ENCODE measurements at regions not wholly inside any gene's neighbourhood (a gene's known extent, or its start where the extent isn't known, plus 50 kb on each side); places are given as distances from the start of the nearest gene placed in this dataset.

DNA sequence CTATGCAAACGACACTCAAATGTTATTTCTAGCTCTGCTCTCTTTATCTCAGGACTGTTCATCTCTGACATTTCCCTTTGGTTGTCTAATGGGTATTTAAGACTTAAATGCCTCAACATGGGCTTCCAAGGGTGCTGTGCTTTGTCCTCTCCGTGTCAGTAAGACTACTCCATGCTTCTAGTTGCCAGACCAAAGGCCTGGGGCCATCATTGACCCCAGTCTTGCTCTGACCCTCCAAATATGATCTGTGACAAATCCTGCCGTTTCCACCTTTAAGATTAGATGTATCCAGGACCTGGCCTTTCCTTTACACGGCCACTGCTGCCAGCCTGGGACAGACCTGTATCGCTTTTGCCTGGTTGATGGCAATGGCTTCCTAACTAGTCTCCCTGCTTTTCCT is 126.3 kb upstream of the DYRK2 start:
- TF ChIP-seq, protein P1, sequence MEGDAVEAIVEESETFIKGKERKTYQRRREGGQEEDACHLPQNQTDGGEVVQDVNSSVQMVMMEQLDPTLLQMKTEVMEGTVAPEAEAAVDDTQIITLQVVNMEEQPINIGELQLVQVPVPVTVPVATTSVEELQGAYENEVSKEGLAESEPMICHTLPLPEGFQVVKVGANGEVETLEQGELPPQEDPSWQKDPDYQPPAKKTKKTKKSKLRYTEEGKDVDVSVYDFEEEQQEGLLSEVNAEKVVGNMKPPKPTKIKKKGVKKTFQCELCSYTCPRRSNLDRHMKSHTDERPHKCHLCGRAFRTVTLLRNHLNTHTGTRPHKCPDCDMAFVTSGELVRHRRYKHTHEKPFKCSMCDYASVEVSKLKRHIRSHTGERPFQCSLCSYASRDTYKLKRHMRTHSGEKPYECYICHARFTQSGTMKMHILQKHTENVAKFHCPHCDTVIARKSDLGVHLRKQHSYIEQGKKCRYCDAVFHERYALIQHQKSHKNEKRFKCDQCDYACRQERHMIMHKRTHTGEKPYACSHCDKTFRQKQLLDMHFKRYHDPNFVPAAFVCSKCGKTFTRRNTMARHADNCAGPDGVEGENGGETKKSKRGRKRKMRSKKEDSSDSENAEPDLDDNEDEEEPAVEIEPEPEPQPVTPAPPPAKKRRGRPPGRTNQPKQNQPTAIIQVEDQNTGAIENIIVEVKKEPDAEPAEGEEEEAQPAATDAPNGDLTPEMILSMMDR (IDR thresholded peaks at IDR 0.05): no peak

DNA sequence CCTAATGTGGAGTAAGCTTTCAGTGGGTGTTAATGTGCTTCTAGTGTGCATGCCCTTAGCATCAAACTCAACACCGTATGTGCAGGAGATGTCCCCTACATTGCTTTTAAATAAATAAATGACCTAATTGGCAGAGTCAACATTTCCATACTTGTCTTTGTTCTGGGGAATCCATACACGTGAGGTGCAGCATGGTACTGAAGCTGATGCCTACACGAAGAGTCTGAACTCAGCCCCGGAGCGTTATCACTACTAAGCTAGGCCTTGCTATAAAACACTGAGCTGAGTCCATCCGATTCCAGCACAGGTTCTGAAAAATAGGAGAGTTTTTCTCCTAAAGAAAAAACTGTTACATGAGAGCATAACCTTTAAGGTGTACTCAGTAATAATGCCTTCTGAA is 125.0 kb upstream of the DYRK2 start:
- TF ChIP-seq, protein P1 (IDR thresholded peaks at IDR 0.05): no peak

DNA sequence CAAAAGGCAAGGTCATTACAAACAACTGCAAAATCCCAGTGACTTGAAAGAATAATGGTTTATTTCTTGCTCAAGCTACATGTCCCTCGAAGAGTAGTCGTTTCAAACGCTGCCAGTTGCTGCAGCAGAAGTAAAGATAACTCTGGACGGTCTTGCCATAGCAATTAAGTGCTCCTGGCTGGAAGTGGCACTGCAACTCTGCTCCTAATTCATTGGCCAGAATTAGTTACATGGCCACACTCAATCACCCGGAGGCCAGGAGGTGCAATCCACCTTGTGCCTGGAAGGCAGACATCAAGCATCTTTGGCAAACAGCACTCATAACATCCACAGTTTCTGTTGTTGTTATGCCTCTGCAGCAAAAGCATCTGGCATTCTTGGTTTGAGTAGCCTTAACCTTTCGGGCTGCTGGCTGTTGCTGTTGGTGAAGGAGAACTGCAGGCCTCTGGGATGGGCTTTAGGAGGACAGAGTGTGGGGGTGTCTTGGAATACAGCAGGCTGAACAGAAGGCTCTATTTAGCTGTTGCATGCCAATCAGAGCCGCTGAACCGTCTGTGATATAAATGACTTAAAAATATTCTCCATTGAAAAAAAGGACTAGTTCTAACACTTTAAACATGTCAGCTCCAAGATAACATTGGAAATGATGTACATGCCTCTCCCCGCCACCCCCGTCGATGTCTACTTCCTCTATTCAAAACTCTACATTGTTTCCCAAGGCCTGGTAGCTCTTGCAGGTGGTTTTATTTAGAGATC is 123.5 kb upstream of the DYRK2 start:
- TF ChIP-seq, protein P1 (IDR thresholded peaks at IDR 0.05): no peak

DNA sequence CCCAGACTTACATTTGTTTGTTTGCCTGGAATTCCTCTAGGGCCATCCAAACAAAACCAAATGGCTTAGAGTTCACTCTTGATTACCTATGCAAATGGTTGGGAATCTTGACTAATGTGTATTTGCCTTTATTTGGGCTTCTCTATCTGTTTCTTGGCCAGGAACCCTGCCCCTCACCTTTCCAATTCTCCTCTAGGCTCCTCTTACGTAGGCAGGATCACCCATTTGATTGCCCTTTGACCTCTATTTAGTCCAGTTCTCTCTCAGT is 123.0 kb upstream of the DYRK2 start:
- TF ChIP-seq, protein P1 (IDR thresholded peaks at IDR 0.05): no peak

DNA sequence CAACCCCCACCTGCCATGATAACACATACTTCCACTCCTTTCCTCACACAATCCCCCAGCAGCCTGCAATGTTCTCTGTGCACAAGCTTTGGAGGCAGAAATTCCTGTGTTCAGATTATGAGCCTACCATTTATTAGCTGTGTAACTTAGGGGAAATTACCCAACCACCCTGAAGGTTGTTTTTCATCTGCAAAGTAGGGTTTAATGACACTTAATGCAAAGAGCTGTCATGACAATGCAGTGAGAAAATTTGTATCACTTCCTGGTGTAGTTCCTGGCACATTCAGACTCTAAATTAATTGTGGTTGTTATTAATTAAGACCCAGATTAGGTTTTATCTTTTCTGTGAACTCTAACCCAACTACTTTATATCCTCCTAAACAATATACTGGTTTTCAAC is 122.4 kb upstream of the DYRK2 start:
- TF ChIP-seq, protein P1 (IDR thresholded peaks at IDR 0.05): no peak

DNA sequence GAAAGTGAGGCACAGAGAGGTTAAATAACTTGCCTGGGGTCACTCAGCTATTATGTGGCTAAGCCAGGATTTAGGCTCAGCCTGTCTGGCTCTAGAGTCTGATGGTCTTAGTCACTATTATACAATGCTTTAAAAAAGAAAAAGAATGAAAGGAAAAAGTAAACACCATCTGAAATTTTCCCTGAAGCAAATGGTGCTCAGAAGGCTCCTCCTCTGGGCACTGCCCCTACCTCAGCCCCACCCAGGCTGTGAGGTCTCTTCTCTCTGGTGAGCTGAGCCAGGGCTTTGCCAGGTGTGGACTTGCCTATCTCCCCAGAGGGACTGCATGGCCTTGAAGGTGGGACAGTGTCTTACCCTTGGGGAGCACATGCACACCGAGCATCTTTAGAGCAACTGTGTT is 117.5 kb upstream of the DYRK2 start:
- TF ChIP-seq, protein P1 (IDR thresholded peaks at IDR 0.05): no peak

DNA sequence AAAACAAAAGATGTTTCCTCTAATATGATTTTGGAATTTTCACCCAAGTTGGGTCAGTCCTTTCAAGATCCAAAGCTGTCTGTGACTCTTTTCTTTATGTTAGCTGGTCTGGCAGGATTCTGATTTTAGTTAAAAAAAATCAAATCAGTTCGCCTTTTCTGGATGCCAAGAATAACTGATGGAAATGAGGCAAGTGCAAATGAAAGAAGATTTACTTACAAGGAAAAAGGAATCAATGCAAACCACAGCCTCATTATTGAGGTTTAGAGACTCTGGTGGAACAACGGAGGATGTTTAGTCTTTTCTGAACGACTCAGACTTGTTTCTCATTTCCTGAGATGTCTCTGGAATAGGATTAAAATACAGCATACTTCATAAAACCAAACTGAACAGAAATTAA is 117.0 kb upstream of the DYRK2 start:
- TF ChIP-seq, protein P1 (IDR thresholded peaks at IDR 0.05): no peak

DNA sequence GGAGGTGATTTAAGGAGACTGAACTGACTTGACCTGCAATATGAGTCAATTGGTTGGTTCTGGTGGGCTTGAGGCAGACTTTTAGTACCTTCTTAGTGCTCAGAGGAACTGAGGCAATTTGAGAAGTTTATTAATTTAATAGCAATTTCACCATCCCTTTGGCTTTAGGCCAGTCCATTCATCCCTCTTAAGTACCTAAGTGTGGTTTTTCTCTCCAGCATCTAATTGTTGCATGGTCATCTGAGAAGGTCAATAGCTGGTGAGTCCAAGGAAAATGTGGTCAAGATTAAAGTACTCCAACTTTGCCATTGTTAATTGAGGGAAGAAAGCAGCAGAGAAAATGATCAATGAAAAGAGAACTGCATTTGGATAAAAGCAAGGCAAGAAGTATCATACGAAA is 115.4 kb upstream of the DYRK2 start:
- TF ChIP-seq, protein P1 (IDR thresholded peaks at IDR 0.05): no peak
